Activated CD4-positive, alpha-beta T cell treated with anti-CD3 and anti-CD28 coated beads for 4 hours (primary cell): ENCODE measurements at regions not wholly inside any gene's neighbourhood (a gene's known extent, or its start where the extent isn't known, plus 50 kb on each side); places are given as distances from the start of the nearest gene placed in this dataset.

Experiments used
- DNase-seq, 2 donors: peaks; one replicate each; pipeline ENCODE4 v3.0.0-alpha.2; 2020

DNA sequence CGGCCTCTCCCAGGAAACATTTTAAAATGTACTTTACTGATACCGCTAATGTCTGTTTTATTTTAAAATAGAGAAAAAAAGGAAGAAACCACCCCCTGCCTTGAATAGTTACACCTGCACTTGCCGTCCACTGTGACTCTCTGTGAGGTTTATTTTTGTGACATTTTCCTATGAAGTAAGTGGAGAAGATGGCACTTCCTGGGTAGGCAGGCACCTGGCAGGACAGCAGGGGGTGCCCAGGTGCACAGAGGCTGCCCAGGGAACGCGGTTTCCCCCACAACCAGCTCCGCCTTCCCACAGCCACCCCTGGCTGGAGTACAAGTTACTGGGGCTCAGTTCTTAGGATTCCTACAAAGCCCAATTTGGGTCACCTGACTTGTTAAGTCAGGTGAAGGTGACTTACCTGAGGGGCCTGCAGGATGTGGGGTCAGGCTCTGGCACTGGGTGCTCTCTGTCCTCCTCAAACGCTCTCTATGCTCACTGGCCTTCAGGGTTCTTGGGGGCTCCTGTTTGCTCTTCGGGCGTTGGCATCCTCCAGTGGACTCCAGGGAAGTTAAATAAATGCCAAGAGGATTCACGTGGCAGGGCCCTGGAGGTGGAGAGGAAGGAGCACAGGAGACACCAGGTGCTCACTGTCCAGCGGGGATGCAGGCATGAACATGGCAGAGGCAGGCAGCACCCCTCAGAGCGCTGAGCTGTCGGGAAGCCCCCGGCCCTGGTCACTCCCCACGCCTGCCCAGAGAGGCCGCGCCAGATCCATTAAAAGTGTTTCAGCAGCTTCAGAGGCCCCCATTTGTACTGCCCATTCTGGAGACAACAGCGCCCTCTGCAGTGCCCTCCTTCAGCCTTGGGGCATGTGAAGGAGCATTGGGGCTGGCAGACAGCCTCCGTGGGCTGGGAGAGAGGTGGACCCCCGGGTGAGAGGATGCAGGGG lies 1021.2 kb downstream of the TBC1D22A start:
- no peak for DNase-seq

DNA sequence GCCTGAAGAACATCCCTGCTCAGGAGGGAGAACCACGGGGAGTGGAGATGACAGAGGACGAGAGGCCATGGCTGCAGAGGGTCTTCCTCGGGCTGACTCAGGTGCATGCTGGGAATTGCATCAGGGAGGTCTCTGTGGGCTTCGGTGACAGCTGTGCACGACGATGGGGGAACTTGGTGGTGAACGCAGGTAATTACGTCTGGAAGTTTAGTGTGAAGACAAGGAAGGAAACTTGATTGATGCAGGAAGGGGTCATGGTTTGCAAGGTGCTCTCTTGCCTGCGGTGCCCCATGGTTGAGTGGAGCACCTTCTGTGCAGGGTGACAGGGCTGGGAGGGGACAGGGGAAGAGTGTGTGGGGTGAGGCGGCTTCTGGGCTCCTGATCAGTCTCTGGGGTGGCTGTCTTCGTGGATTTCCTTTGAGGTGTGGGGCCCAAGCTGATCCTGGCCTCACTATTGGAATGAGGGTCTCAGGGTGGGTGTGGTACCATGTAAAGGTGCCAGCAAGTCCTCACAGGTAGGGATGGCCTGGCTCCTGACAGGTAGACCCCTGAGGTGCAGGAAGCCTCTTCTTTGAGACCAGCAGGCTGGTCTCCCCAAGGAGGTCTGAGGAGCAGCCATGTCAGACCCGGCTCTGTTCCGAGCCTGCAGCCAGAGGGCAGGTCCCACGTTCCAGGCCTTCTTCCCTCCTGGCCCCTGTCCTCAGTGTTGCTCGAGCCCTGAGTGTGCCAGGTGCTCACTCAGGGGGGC lies 1020.1 kb downstream of the TBC1D22A start:
- no peak for DNase-seq

DNA sequence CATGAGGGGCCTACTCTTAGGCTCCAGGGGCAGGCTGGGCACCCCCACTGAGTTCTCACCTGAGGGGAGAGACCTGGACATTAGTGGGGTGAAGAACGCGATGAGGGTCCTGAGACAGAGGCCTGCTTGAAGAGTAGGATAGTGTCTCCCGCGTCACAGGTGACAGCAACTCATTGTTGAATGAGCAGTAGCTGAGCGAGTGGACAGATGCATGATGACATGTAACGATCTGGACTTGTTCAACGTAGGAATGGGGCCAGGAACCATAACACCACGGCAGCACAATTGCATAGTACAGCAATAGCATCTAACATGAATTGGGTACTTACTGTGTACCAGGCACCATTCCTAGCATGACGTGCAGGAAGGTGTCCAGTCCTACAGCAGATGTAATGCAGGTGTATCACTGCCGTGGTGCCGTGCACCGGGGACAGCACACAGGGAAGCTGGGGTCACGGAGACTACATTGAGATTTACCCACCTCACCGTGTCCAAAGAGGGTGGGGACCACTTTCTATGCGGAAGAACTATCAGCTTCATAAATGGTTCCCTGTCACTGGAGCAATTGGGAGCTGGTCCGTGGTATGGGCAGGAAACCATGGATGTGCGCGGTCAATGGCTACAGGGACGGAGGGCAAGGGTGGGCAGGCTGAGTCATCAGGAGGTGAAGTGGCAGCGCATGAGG lies 1019.1 kb downstream of the TBC1D22A start:
- DNase-seq: no peak

DNA sequence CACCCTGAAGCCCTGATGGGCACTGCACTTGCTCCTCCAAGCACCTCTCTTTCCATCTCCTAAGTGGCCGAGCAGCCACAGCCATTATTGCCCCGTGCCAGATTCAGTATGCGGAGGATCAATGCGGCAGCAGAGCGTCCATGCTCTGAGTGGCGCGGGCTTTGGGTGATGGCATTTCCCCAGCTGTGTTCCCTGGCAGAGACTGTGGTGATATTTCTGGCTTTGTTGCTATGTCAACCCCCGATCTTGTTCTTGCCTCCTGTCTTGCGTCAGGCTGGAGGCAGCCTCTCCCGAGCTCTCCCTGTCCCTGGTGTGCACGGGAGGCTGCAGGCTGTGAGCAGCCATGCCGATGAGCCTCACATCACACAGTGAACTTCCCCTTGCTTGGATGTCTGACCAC lies 1018.6 kb downstream of the TBC1D22A start:
- DNase-seq: no peak

DNA sequence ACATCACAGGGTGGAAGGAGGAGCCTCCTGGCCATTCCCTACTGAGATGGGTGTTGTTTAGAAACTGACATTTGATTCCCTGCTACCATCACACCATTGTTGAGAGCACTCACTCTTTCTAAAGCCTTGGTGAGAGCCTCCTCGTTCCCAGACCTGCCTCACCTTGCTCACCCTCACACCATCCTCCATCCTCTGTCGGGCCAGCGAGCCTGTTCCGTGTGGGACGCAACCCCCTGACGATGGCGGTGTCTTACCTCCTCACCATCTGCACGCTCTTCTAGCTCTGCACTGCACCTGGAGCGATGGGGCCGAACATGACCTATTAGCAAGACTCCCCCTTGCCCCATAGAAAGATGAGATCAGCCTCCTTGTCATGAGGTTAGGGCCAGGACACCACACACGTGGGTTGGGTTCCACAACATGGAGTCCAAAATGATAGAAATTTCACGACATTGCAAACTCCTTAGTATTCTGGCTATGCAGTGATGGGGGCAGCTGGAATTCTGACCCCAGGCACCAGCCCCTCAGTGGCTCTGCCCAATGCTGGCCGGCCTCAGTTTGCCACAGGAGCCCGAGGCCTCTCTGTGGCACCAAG lies 1017.9 kb downstream of the TBC1D22A start:
- no peak for DNase-seq

DNA sequence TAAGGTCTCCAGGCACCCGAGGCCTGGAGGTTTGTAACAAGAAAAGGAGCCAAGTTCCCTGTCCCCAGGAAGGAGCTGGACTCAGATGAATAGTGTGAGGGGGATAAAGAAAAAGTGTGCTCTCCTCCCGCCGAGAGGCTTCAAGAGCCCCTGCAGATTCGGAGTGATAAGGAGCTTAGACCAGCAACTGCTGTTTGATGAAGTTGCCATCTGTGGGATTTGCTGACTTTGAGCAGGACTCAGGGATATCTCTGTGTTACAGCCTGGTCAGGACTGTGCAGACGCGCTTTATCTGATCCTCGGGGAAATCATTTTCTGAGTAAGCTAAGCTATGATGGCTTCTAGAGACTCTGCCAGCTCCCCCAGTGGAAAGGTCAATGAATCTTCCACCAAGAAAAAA lies 1017.0 kb downstream of the TBC1D22A start:
- no peak for DNase-seq

DNA sequence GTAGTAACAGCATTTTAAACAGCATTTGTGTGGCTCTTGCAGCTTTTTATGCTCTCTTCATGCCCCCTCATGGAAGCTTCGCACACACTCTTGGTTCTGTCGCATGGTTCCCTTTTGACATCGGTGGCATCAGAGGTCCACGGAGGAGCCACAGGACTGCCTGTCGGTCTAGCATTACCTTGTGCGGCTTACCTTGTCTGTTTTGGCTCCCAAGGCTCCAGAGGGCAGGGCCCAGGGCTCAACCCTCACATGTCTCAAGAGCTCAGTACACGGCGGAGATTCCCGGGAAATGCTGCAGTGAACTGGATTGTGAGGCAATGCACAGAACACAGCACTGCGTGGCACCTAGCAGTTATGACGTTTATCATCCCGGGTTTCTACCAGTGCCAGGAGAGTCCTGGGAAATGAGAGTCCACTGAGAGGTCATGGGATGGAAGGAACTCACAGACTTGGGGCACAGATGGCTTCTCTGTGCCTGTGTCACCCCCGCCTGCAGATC lies 1015.8 kb downstream of the TBC1D22A start:
- DNase-seq: no peak

DNA sequence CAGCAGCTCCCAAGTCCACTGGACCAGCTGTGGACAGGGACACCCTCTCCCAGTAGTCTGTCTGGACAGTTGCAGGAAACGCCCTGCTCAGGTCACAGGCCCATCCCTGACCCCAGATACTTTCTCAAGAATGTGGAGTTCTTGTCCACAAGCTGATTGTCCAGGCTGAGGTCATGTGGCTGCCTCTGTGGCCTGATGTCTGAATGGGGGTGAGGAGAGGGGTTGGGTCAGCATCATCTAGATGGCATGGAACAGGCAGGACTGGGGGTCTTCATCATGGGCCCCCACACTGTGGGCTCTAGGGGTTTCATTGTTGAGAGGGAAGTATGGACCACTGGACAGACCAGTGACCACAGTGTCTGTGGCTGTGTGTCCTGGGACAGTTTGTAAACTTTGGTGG lies 1015.0 kb downstream of the TBC1D22A start:
- DNase-seq: no peak

DNA sequence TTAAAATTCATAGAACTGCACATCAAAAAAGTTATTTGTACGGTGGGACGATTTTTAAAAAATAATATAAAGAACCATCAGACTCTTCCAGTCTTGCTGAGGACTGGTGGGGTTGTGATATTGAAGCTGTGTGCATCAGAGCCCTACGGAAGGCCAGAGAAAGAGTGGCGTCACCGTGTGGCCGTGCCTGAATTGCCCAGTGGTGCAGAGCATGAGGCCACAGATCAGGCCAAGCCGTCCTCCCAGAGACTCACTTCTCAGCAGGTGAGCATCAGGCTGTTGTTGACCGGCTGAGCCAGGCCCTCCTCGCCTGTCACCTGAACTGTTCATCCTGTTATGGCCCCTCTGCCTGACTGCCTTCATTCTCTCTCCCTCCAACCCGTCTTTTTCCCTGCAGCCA lies 1013.9 kb downstream of the TBC1D22A start:
- DNase-seq: no peak

DNA sequence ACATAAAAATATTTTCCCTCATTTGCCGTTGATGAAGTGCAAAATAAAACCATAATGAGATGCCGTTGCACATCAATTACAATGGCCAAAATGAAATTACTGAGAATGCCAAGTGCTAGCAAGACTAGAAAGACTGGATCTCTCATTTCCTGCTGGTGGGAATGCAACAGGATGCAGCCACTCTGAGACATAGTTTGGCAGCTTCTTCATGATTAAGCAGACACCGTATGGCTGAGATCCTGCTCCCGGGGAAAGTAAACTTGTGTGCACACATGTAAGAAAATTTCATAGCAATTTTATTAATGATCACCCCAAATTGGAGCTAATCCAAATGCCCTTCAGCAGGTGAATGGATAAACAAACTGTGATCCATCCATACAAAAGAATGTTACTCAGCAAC lies 1013.2 kb downstream of the TBC1D22A start:
- DNase-seq: no peak

DNA sequence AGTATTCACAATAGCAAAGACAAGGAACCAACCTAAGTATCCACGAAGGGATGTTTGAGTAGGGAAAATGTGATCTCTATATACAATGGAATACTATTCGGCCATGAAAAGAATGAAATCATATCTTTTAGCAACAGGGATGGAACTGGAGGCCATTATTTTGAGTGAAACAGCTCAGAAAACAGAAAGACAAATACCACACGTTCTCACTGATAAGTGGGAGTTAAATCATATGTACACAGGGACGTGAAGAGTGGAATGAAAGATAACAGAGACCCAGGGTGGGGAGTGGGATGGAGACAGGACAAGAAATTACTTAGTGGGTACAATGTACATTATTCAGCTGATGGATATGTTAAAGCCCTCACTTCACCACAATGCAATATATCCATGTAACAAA lies 1012.7 kb downstream of the TBC1D22A start:
- DNase-seq: no peak

DNA sequence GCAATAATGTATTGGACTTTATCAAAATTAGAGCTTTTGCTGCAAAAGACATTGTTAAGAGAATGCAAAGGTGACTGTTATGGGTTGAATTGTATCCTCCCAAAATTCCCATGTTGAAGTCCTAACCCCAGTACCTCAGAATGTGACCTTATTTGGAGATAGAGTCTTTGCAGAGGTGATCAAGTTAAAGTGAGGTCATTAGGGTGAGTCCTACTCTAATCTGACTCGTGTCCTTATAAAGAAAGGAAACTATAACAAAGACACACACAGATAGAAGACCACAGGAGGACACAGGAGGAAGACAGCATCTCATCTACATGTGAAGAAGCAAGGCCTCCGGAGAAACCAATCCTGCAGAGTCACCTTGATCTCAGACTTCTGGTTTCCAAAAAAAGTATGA lies 1011.2 kb downstream of the TBC1D22A start:
- DNase-seq: no peak

DNA sequence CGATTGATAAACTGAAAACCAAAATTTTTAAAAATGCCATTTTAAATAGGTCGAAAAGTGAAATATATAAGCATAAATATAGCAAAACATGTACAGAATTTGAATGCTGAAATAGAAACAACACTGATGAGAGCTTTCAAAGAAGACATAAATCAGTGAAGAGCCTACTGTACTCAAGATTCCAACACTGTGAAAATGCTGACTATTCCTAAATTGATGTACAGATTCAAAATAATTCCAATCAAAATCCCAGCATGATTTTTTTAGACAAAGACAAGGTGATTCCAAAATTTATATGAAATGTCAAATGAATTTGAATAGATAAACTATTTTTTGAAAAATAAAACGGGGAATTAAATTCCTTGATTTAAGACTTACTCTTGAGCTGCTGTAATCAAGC lies 1010.4 kb downstream of the TBC1D22A start:
- DNase-seq: no peak

DNA sequence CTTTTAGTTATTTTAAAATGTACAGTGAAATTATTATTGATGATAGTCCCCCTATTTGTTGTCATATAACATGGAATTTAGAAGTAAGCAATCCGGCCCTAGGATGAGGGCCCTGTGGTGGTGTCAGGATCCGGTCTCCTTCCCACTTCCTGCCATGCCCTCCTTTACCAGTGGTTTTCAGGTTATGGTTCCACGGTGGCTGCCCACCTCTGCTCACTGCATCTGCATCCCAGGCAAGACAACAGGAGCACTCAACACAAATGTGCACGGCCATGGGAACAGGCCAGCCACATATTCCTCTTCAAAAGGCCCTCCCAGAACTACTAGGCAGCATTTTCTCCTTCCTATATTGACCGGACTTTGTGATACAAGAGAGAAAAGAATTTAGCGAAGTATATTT lies 1007.2 kb downstream of the TBC1D22A start:
- no peak for DNase-seq

DNA sequence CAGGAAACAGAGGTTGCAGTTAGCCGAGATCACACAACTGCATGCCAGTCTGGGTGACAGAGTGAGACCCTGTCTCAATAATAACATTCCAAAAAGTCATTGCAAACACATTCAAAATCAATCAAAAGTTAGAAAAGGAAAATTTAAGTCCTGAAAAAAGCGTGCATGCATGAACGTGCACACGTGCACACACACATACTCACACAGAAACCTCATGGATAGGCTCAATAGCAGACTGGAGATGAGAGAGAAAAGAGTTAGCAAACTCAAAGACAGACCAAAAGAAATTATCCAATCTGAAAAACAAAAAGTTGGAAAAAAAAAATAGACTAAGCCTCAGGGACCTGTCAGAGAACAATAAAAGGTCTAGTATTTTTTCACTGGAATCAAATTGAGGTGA lies 1005.6 kb downstream of the TBC1D22A start:
- no peak for DNase-seq

DNA sequence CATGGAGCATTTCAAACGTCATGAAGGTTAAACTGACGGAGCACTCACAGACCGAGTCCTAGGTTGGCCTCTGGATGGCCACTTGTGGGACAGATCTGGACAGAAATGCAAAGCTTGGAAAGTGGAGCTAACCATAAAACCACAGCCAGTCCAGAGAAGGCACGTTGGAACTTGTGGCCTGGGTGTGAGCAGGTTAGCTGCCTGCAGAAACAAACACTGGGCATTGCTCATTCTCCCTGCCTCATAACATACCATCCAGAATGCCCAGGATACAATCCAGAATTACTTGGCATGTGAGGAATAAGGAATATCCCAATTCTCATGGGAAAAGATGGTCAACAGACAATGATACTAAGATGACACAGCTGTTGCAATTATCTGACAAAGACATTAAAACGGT lies 1005.0 kb downstream of the TBC1D22A start:
- no peak for DNase-seq

DNA sequence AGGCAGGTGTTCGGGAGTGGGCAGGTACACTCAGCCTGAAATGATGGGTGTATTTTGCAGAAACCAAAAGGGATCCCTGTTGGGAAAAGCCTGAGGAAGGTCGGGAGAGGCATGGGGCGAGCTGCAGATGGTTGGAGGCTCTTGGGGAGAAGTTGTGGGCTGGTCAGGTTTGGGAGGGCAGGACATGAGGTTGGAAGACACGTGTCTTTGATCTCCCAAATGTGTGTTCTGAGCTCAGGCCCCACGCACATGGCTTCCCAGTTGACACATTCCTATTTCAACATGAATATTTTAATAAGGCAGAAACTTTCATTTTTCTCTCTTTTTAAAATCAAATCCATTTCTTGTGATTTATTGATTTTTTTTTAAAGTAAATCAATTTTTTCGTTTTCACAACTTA lies 1003.3 kb downstream of the TBC1D22A start:
- DNase-seq: no peak

DNA sequence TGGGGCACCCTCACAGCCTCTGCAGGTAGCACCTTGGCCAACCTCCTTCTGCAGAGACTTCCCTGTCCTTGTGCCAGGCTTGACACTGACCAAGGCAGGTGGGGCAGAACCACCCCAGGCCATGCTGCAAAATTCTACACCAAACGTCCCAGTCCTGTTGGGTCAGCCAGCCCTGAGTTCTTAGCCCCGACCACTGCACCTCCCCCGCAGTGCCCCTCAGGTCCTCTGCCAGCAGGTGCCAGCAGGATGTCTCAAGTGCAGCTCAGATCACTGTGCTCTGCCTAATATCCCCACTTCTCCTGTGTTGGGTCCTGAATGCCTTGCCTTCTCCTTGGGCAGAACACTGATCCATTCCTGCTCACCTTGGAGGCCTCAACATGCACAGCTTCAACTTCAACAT lies 999.7 kb downstream of the TBC1D22A start:
- no peak for DNase-seq

DNA sequence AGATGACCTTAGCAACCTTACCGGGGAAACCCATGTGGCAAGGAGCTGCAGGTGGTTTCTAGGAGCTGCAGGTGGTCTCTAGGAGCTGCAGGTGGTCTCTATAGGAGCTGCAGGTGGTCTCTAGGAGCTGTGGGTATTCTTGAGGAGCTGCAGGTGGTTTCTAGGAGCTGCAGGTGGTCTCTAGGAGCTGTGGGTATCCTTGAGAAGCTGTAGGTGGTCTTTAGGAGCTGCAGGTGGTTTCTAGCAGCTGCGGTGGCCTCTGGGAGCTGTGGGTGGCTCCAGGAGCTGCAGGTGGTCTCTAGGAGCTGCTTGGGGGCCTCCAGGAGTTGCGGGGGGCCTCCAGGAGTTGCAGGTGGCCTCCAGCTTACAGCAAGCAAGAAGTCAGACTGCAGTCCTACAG lies 997.5 kb downstream of the TBC1D22A start:
- DNase-seq: no peak

DNA sequence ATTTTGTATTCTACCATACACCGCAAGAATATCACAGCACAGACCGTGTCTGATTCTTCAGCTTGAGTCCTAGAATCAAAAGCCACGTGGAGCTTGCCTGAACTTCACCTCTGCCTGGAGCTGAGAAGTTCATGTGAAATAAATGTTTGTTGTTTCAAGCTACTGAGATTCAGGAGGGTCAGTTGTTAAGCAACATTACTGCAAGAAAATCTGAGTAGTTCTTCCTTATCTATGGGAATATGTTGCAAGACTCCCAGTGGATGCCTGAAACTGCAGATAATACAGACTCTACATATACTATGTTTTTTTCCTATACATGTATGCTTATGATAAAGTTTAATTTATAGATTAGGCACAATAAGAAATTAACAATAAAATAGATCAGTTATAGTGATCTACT lies 995.3 kb downstream of the TBC1D22A start:
- DNase-seq: no peak

DNA sequence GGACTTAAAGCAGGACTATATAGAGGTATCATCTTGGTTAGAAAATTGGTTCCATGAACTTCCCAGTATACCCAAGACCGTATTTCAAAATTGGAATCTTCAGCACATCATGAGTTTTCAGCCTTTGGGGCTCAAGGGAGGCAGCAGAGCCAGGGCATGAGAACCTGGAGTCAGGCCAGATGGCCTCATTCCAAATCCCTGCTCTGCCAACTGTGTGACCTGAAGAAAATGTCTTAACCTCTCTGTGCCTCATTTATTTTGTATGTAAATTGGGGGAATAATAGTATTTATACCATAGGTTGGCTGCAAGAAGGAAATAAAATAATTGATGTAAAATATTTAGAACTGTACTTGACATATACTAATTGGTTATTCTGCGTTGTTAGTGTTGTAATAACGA lies 987.6 kb downstream of the TBC1D22A start:
- DNase-seq: no peak

DNA sequence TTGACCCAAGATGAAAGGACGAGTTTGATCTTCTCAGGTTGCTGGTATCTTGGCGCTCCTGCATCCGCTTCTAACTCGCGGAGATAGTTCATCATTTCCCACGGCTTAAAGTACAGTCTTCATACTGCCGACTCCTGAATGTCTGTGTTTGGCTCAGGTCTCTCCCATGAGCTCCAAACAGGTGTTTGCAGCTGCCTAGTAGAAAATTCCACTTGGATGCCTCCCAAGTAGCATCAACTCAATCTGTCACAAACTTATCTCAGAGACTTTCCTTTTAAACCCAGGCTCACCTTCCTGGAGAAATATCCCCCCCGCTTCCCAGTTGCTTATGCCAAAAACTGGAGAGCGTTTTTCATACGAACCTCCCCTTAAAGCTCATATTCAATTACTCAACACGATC lies 986.5 kb downstream of the TBC1D22A start:
- no peak for DNase-seq

DNA sequence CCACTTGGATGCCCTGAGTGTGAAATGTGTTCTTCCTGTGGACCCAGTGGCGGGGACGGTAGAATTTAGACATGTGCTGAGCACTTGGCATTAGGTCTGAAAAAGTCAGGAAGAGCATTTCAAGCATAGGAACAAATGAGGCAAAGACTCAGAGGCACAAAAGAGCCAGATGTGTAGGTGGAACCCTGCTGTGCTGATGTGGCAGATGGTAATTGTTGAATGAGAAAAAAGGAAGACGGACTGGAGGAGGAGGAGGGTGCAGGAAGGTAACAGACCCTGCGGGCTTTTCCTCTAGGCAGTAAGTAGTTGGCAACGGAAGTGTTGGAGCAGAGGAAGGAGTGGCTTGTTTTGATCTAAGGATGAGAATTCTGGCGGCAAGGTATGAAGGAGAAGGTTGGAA lies 985.8 kb downstream of the TBC1D22A start:
- no peak for DNase-seq
